Loucy (cell line): ENCODE measurements at regions not wholly inside any gene's neighbourhood (a gene's known extent, or its start where the extent isn't known, plus 50 kb on each side); places are given as distances from the start of the nearest gene placed in this dataset.
A peak's percentile ranks its signal among the peaks of the same experiment; 100 is the strongest.

ENCODE experiments used
- CTCF ChIP-seq: fragments of 200-600 bp; sonication (generic); conservative IDR thresholded peaks from 2 replicates; pipeline ENCODE4 v1.5.1; 2014; ENCODE audit warnings: mild to moderate bottlenecking, antibody characterized with exemption, low read length
- EZH2phosphoT487 ChIP-seq: fragments of 200-600 bp; IDR thresholded peaks from 2 replicates; pipeline ENCODE4 v1.6.1; 2018; ENCODE audit warnings: antibody characterized with exemption, mild to moderate bottlenecking, moderate library complexity, borderline replicate concordance

- TF ChIP-seq CTCF (peak; percentile 28; the same call in 1 of the 2 replicates), EZH2phosphoT487 (no peak)
These were observed 340.0 kb upstream of the DPYD start for GRCh38 chr1:98260839-98261238.
